Kidney (tissue), 13 donors: ENCODE measurements at regions not wholly inside any gene's neighbourhood (a gene's known extent, or its start where the extent isn't known, plus 50 kb on each side); places are given as distances from the start of the nearest gene placed in this dataset.

ENCODE experiments used
- DNase-seq, 5 donors: peaks; one replicate each; pipeline ENCODE4 v3.0.0-alpha.2; 2013 to 2020
- FAIRE-seq: peaks from 2 replicates; lab custom pipeline; 2012; peaks lifted over from hg19 to GRCh38; lab: Jason Lieb, UNC
- H3K27ac ChIP-seq, 2 donors: one replicate each; pipeline ENCODE4 v1.7.0; 2013; ENCODE audit warnings: low read depth in 2 of 2, low read length in 2 of 2, inconsistent platforms in 1 of 2
- H3K27me3 ChIP-seq: one replicate; pipeline ENCODE4 v1.7.1; 2013; ENCODE audit warnings: low read length, inconsistent platforms; ENCODE audit not compliant: control insufficient read depth, insufficient read depth
- H3K36me3 ChIP-seq, 3 donors: one replicate each; pipeline versions ENCODE4 v1.7.0 to v1.7.1; 2013; ENCODE audit warnings: low read length in 3 of 3, control low read depth in 1 of 3, inconsistent platforms in 1 of 3; ENCODE audit not compliant: insufficient read depth in 3 of 3, control insufficient read depth in 2 of 3
- H3K4me1 ChIP-seq, 3 donors: one replicate each; pipeline versions ENCODE4 v1.7.0 to v1.7.1; 2013; ENCODE audit warnings: low read length in 3 of 3, inconsistent platforms in 1 of 3, low read depth in 1 of 3; ENCODE audit not compliant: control insufficient read depth in 2 of 3, insufficient read depth in 2 of 3
- H3K4me3 ChIP-seq, 3 donors: one replicate each; pipeline versions ENCODE4 v1.7.0 to v1.8.1; 2013; ENCODE audit warnings: low read length in 3 of 3, control low read depth in 1 of 3, inconsistent platforms in 1 of 3
- H3K9ac ChIP-seq, 3 donors: one replicate each; pipeline versions ENCODE4 v1.7.0 to v1.7.1; 2013; ENCODE audit warnings: low read length in 3 of 3, control low read depth in 1 of 3, inconsistent platforms in 1 of 3
- H3K9me3 ChIP-seq, 3 donors: one replicate each; pipeline versions ENCODE4 v1.7.0 to v1.7.1; 2013; ENCODE audit warnings: low read length in 3 of 3, control low read depth in 1 of 3, inconsistent platforms in 1 of 3; ENCODE audit not compliant: control insufficient read depth in 2 of 3, insufficient read depth in 1 of 3
- CTCF ChIP-seq: IDR thresholded peaks from 3 replicates; pipeline ENCODE4 v1.5.1; 2012; ENCODE audit warnings: mild to moderate bottlenecking, moderate library complexity, borderline replicate concordance; ENCODE audit not compliant: insufficient read depth; ENCODE audit errors: extremely low read depth
- intact Hi-C: fragments of 100-400 bp; cut with DNase I; formaldehyde crosslinking; loops from one replicate; pipeline ENCODE4 v1.11.1; 2022
- donor health status: control.
- donor health status: control.
- donor health status: control.
- donor health status: control.
- donor health status: control.
- donor health status: DM: yes; HTN: yes; CAD: no.
- donor health status: Normal renal cell carcinoma (clear cell type).

GRCh38 chr2:43070030-43070429 lies 156.4 kb downstream of the ZFP36L2 start:
- Histone ChIP-seq H3K27ac (no peak overlapping the region), H3K9me3 (no peaks in the 10 kb centered on the region), H3K4me1 (peaks cover 9 to 38% (median 12%) of the 10 kb centered on the region in 3 donors), H3K9ac (no peak overlapping the region), H3K36me3 (no peaks in the 10 kb centered on the region), H3K27me3 (no peaks in the 10 kb centered on the region), H3K4me3 (no peak overlapping the region)
- TF ChIP-seq CTCF: no peak
- FAIRE-seq (no peak), DNase-seq (peak in 2 of 5 donors; percentile 49 to 91)
- intact Hi-C loops: no loop called here

- no peaks in the 10 kb centered on the region for H3K9me3 ChIP-seq
- H3K9ac ChIP-seq: no peak overlapping the region
- H3K36me3 ChIP-seq: no peaks in the 10 kb centered on the region
- H3K27ac ChIP-seq: no peak overlapping the region
- intact Hi-C loops: no loop called here
- H3K27me3 ChIP-seq: no peaks in the 10 kb centered on the region
- peak in 1 of 5 donors; percentile 38 for DNase-seq
- no peak for FAIRE-seq
- no peak for TF ChIP-seq CTCF
- peaks cover 9 to 27% (median 12%) of the 10 kb centered on the region in 3 donors for H3K4me1 ChIP-seq
- H3K4me3 ChIP-seq: no peak overlapping the region
These were observed 157.5 kb downstream of the ZFP36L2 start for GRCh38 chr2:43068631-43069517.

GRCh38 chr2:43068041-43068533 lies 158.3 kb downstream of the ZFP36L2 start:
- Histone ChIP-seq H3K4me3 (no peak overlapping the region), H3K9me3 (no peaks in the 10 kb centered on the region), H3K4me1 (peaks cover 6 to 22% (median 12%) of the 10 kb centered on the region in 3 donors), H3K36me3 (no peaks in the 10 kb centered on the region), H3K9ac (no peak overlapping the region), H3K27ac (no peak overlapping the region), H3K27me3 (no peaks in the 10 kb centered on the region)
- TF ChIP-seq CTCF: no peak
- FAIRE-seq (no peak), DNase-seq (peak in 2 of 5 donors; percentile 52 to 64)
- intact Hi-C loops: no loop called here
